Inferior parietal cortex (tissue), 1 donor: ENCODE measurements at regions not wholly inside any gene's neighbourhood (a gene's known extent, or its start where the extent isn't known, plus 50 kb on each side); places are given as distances from the start of the nearest gene placed in this dataset.
"Not testable (repeated sequence)": the region's sequence is repeated elsewhere in the genome, so short reads cannot be mapped to it uniquely, and the experiment has no call there.

Source experiments
- DNase-seq: peaks from one replicate; pipeline ENCODE4 v3.0.0-alpha.2; 2016; ENCODE audit errors: extremely low spot score

- not testable (repeated sequence) for DNase-seq
Measured at GRCh38 chr5:101040002-101040401, 136.9 kb upstream of the ST8SIA4 start.

GRCh38 chr5:101036778-101037177, 133.7 kb upstream of the ST8SIA4 start:
- no peak for DNase-seq

- DNase-seq = no peak
Measured at GRCh38 chr5:101035425-101035824, 132.3 kb upstream of the ST8SIA4 start.

GRCh38 chr5:101024299-101024698, 121.2 kb upstream of the ST8SIA4 start:
- DNase-seq = no peak

GRCh38 chr5:101018299-101018698, 115.2 kb upstream of the ST8SIA4 start:
- no peak for DNase-seq

- no peak for DNase-seq
Measured at GRCh38 chr5:101012880-101013279, 109.8 kb upstream of the ST8SIA4 start.

- DNase-seq = no peak
Measured at GRCh38 chr5:101009758-101010519, 106.9 kb upstream of the ST8SIA4 start.

- DNase-seq = no peak
Measured at GRCh38 chr5:100992354-100992753, 89.3 kb upstream of the ST8SIA4 start.

- not testable (repeated sequence) for DNase-seq
Measured at GRCh38 chr5:100983601-100984000, 80.5 kb upstream of the ST8SIA4 start.

GRCh38 chr5:100974082-100974481, 71.0 kb upstream of the ST8SIA4 start:
- no peak for DNase-seq

- no peak for DNase-seq
Measured at GRCh38 chr5:100970646-100971255, 67.7 kb upstream of the ST8SIA4 start.

- DNase-seq = no peak
Measured at GRCh38 chr5:100965291-100965690, 62.2 kb upstream of the ST8SIA4 start.
